ENCODE measurements at regions not wholly inside any gene's neighbourhood (a gene's known extent, or its start where the extent isn't known, plus 50 kb on each side); places are given as distances from the start of the nearest gene placed in this dataset.

DNA sequence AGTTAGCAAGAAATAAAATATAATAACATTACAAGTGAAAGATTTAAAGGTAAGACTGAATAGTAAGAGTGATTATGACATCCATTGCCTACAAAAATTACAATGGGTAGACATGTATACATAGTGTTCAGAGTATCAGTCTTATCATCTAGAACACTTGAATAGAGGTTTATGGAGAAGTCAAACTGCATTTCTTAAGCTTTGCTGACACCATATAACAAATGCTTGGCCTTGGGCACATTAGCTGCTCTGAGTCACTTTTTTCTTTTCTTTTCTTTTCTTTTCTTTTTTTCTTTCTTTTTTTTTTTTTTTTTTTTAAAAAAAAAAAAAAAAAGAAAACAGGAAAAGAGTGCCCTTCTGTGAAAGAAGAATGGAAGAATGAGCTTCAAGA lies 220.0 kb downstream of the SPCS3 start:
- Mint-ChIP-seq H3K27me3 (ENCODE audit: low read depth) (no peaks in the 10 kb centered on the region), H3K27ac (no peak overlapping the region), H3K9me3 (no peaks in the 10 kb centered on the region), H3K36me3 (ENCODE audit: insufficient read depth in 1 of 3, low read depth in 3 of 3) (no peaks in the 10 kb centered on the region), H3K4me1 (peaks cover 6 to 7% of the 10 kb centered on the region in 2 experiments), H3K4me3 (no peak overlapping the region)
- TF ChIP-seq, protein P1, sequence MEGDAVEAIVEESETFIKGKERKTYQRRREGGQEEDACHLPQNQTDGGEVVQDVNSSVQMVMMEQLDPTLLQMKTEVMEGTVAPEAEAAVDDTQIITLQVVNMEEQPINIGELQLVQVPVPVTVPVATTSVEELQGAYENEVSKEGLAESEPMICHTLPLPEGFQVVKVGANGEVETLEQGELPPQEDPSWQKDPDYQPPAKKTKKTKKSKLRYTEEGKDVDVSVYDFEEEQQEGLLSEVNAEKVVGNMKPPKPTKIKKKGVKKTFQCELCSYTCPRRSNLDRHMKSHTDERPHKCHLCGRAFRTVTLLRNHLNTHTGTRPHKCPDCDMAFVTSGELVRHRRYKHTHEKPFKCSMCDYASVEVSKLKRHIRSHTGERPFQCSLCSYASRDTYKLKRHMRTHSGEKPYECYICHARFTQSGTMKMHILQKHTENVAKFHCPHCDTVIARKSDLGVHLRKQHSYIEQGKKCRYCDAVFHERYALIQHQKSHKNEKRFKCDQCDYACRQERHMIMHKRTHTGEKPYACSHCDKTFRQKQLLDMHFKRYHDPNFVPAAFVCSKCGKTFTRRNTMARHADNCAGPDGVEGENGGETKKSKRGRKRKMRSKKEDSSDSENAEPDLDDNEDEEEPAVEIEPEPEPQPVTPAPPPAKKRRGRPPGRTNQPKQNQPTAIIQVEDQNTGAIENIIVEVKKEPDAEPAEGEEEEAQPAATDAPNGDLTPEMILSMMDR (conservative IDR thresholded peaks at IDR 0.05) = no peak
- Histone ChIP-seq H3K18ac (ENCODE audit: insufficient read length, low read depth, low read length) (no peak overlapping the region), H3K79me1 (ENCODE audit: insufficient read depth, low read depth, low read length, poor library complexity, severe bottlenecking) (no peaks in the 10 kb centered on the region), H2BK5ac (ENCODE audit: insufficient read length, low read length) (no peak overlapping the region), H3K23ac (ENCODE audit: insufficient read length, low read depth, low read length) (no peak overlapping the region), H2AK5ac (ENCODE audit: insufficient read length, low read length) (no peak overlapping the region), H2BK120ac (ENCODE audit: low read depth, low read length, poor library complexity, severe bottlenecking) (no peak overlapping the region), H3K27ac (ENCODE audit: insufficient read length, low read depth, low read length) (no peak overlapping the region), H3K79me2 (ENCODE audit: insufficient read depth, low read length) (no peaks in the 10 kb centered on the region), H2AFZ (ENCODE audit: low read length) (no peak overlapping the region), H2BK12ac (ENCODE audit: insufficient read length, low read depth, low read length) (no peak overlapping the region), H3T11ph (ENCODE audit: low read length) (no peak overlapping the region), H3K14ac (ENCODE audit: insufficient read depth, low read length) (no peak overlapping the region), H3K4me1 (ENCODE audit: insufficient read depth, low read length) (no peaks in the 10 kb centered on the region), H3K9me3 (ENCODE audit: control insufficient read depth, low read depth, low read length) (no peaks in the 10 kb centered on the region), H3K9ac (ENCODE audit: extremely low read depth, insufficient read length, low read length) (no peak overlapping the region), H3K27me3 (ENCODE audit: insufficient read depth, low read length) (no peaks in the 10 kb centered on the region), H3K4ac (ENCODE audit: low read depth, low read length) (no peak overlapping the region), H4K20me1 (ENCODE audit: control insufficient read depth, insufficient read depth, insufficient read length) (no peaks in the 10 kb centered on the region), H2BK15ac (ENCODE audit: low read depth, low read length) (no peak overlapping the region), H3K56ac (ENCODE audit: insufficient read length, low read depth, low read length) (no peak overlapping the region), H4K91ac (ENCODE audit: insufficient read length, low read depth, low read length) (no peak overlapping the region), H4K5ac (ENCODE audit: insufficient read length, low read depth, low read length) (no peak overlapping the region), H3K4me2 (ENCODE audit: insufficient read depth, insufficient read length, low read length) (no peak overlapping the region), H2BK20ac (ENCODE audit: low read depth, low read length, poor library complexity, severe bottlenecking) (no peak overlapping the region), H4K8ac (replicated peaks; ENCODE audit: insufficient read length, low read depth, low read length) (no peak overlapping the region), H3K23me2 (ENCODE audit: insufficient read length, low read depth, low read length, poor library complexity, severe bottlenecking) (no peaks in the 10 kb centered on the region)
- DNase-seq = no peak
